ENCODE measurements at regions not wholly inside any gene's neighbourhood (a gene's known extent, or its start where the extent isn't known, plus 50 kb on each side); places are given as distances from the start of the nearest gene placed in this dataset.

DNA sequence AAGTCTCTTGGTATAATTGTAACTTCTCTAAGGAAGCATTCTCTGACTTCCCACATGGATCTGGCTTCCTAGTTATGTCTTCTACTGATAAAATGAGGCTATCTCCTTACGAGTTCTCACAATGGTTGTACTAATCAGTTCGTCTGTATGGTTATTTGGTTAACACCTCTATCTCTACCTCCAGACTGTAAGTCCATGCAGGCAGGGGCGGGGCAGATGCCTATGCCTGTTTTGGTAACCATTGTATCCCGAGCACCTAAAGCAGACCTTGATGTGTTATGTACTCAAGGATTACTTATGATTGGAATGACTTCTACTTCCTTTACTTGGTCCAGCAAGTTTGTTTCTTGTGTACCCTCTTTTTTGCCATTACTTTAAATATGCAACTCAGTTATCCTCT is 125.0 kb upstream of the PITX1 start (continued):
- TF ChIP-seq, protein P1, sequence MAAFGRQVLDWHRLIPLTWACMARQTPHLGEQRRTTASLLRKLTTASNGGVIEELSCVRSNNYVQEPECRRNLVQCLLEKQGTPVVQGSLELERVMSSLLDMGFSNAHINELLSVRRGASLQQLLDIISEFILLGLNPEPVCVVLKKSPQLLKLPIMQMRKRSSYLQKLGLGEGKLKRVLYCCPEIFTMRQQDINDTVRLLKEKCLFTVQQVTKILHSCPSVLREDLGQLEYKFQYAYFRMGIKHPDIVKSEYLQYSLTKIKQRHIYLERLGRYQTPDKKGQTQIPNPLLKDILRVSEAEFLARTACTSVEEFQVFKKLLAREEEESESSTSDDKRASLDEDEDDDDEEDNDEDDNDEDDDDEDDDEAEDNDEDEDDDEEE (CRISPR knock-in tag; IDR thresholded peaks at IDR 0.05) = no peak
- TF ChIP-seq, protein P2, sequence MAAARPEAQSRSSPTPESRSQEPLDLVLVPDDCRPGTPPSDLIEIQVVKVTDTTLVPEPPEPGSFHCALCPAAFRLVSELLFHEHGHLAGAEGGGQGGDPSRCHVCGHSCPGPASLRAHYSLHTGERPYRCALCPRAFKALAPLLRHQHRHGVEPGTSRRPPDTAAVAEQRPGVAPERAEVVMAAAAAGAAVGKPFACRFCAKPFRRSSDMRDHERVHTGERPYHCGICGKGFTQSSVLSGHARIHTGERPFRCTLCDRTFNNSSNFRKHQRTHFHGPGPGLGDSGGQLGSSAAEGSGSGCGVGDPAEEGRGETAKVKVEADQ (CRISPR knock-in tag; IDR thresholded peaks at IDR 0.05; ENCODE audit: borderline replicate concordance) = no peak
- TF ChIP-seq TAF1 (CRISPR knock-in tag; IDR thresholded peaks at IDR 0.05) = no peak
- TF ChIP-seq ZNF207 (IDR thresholded peaks at IDR 0.05; ENCODE audit: borderline replicate concordance) = no peak
- TF ChIP-seq ZNF577 (CRISPR knock-in tag; IDR thresholded peaks at IDR 0.05; ENCODE audit: borderline replicate concordance, low read depth) = no peak
- no peak for TF ChIP-seq PRMT3 (CRISPR knock-in tag; IDR thresholded peaks at IDR 0.05; ENCODE audit: borderline replicate concordance, low read depth)
- no peak for TF ChIP-seq ARID2 (CRISPR knock-in tag; IDR thresholded peaks at IDR 0.05; ENCODE audit: borderline replicate concordance)
- TF ChIP-seq ZNF335 (CRISPR knock-in tag; IDR thresholded peaks at IDR 0.05) = no peak
- TF ChIP-seq HNRNPL (IDR thresholded peaks at IDR 0.05; ENCODE audit: low read depth, low read length) = no peak
- TF ChIP-seq ZNF432 (CRISPR knock-in tag; IDR thresholded peaks at IDR 0.05; ENCODE audit: borderline replicate concordance) = no peak
- TF ChIP-seq FIP1L1 (IDR thresholded peaks at IDR 0.05; ENCODE audit: borderline replicate concordance, insufficient read depth, low read depth, low read length) = no peak
- TF ChIP-seq ZNF788 (CRISPR knock-in tag; IDR thresholded peaks at IDR 0.05; ENCODE audit: borderline replicate concordance) = no peak
- TF ChIP-seq, protein P3, sequence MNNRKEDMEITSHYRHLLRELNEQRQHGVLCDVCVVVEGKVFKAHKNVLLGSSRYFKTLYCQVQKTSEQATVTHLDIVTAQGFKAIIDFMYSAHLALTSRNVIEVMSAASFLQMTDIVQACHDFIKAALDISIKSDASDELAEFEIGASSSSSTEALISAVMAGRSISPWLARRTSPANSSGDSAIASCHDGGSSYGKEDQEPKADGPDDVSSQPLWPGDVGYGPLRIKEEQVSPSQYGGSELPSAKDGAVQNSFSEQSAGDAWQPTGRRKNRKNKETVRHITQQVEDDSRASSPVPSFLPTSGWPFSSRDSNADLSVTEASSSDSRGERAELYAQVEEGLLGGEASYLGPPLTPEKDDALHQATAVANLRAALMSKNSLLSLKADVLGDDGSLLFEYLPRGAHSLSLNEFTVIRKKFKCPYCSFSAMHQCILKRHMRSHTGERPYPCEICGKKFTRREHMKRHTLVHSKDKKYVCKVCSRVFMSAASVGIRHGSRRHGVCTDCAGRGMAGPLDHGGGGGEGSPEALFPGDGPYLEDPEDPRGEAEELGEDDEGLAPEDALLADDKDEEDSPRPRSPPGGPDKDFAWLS (CRISPR knock-in tag; IDR thresholded peaks at IDR 0.05; ENCODE audit: borderline replicate concordance) = no peak
- TF ChIP-seq EP300 (IDR thresholded peaks at IDR 0.05; ENCODE audit: low read depth in 2 of 2, low read length in 2 of 2) = peak in 1 of 2 experiments; percentile 55; a peak in 1 of 4 replicates
- TF ChIP-seq EP300 (CRISPR knock-in tag; IDR thresholded peaks at IDR 0.05; ENCODE audit: borderline replicate concordance) = peak; percentile 36; the same call in 1 of the 2 replicates
- no peak for TF ChIP-seq ZNF614 (CRISPR knock-in tag; IDR thresholded peaks at IDR 0.05; ENCODE audit: borderline replicate concordance)
- no peak for TF ChIP-seq NR2F6 (IDR thresholded peaks at IDR 0.05)
- no peak for TF ChIP-seq NR2F6 (CRISPR knock-in tag; IDR thresholded peaks at IDR 0.05)
- TF ChIP-seq HDAC2 (CRISPR knock-in tag; IDR thresholded peaks at IDR 0.05) = 0 out of 2 replicates have a peak, but pooled peaks have one; percentile 22
- no peak for TF ChIP-seq NRL (CRISPR knock-in tag; IDR thresholded peaks at IDR 0.05; ENCODE audit: borderline replicate concordance)
- no peak for TF ChIP-seq ZNF775 (CRISPR knock-in tag; IDR thresholded peaks at IDR 0.05; ENCODE audit: borderline replicate concordance)
- TF ChIP-seq ZSCAN31 (CRISPR knock-in tag; IDR thresholded peaks at IDR 0.05; ENCODE audit: low read depth) = no peak
- no peak for TF ChIP-seq ASH2L (IDR thresholded peaks at IDR 0.05; ENCODE audit: insufficient read length, low read depth, low read length)
- TF ChIP-seq, protein P4, sequence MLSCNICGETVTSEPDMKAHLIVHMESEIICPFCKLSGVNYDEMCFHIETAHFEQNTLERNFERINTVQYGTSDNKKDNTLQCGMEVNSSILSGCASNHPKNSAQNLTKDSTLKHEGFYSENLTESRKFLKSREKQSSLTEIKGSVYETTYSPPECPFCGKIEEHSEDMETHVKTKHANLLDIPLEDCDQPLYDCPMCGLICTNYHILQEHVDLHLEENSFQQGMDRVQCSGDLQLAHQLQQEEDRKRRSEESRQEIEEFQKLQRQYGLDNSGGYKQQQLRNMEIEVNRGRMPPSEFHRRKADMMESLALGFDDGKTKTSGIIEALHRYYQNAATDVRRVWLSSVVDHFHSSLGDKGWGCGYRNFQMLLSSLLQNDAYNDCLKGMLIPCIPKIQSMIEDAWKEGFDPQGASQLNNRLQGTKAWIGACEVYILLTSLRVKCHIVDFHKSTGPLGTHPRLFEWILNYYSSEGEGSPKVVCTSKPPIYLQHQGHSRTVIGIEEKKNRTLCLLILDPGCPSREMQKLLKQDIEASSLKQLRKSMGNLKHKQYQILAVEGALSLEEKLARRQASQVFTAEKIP (CRISPR knock-in tag; IDR thresholded peaks at IDR 0.05; ENCODE audit: borderline replicate concordance) = no peak
- no peak for TF ChIP-seq ZNF431 (CRISPR knock-in tag; IDR thresholded peaks at IDR 0.05; ENCODE audit: borderline replicate concordance, low read depth)
- TF ChIP-seq, protein P5, sequence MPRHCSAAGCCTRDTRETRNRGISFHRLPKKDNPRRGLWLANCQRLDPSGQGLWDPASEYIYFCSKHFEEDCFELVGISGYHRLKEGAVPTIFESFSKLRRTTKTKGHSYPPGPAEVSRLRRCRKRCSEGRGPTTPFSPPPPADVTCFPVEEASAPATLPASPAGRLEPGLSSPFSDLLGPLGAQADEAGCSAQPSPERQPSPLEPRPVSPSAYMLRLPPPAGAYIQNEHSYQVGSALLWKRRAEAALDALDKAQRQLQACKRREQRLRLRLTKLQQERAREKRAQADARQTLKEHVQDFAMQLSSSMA (CRISPR knock-in tag; IDR thresholded peaks at IDR 0.05) = no peak

Data from HepG2 (cell line).